ENCODE measurements at regions not wholly inside any gene's neighbourhood (a gene's known extent, or its start where the extent isn't known, plus 50 kb on each side); places are given as distances from the start of the nearest gene placed in this dataset.

DNA sequence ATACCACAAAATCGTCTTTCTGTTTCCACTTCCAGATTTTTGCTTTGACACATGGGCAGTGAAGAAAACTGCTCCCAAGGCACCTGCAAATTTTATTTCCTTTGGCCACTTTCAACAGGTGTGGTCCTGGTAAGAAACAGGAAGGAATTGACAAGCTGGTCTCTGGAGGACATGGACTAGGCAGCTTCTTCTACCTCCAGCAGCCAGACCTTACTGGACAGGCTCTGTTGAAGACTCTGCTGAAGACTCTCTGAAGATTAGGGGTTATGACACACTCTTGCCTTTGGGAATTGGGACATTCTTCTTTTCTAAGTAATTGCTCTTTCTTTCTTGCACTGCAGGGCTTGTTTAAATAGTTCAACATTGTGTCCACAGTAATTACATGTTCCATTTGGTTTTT is 147.7 kb upstream of the DCBLD2 start:
- H3K9me3 ChIP-seq (ENCODE audit: low read length), result no peaks in the 10 kb centered on the region
- H2AFZ ChIP-seq (ENCODE audit: low read length), result no peak overlapping the region
- TF ChIP-seq, protein P1, sequence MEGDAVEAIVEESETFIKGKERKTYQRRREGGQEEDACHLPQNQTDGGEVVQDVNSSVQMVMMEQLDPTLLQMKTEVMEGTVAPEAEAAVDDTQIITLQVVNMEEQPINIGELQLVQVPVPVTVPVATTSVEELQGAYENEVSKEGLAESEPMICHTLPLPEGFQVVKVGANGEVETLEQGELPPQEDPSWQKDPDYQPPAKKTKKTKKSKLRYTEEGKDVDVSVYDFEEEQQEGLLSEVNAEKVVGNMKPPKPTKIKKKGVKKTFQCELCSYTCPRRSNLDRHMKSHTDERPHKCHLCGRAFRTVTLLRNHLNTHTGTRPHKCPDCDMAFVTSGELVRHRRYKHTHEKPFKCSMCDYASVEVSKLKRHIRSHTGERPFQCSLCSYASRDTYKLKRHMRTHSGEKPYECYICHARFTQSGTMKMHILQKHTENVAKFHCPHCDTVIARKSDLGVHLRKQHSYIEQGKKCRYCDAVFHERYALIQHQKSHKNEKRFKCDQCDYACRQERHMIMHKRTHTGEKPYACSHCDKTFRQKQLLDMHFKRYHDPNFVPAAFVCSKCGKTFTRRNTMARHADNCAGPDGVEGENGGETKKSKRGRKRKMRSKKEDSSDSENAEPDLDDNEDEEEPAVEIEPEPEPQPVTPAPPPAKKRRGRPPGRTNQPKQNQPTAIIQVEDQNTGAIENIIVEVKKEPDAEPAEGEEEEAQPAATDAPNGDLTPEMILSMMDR (conservative IDR thresholded peaks at IDR 0.05; ENCODE audit: low read length), result no peak
- no peak for TF ChIP-seq EZH2phosphoT487 (IDR thresholded peaks at IDR 0.05; ENCODE audit: borderline replicate concordance, low read depth, low read length)
- H3K27ac ChIP-seq (ENCODE audit: low read depth, low read length, poor library complexity, severe bottlenecking), result no peak overlapping the region
- intact Hi-C loops (cut with micrococcal nuclease; ENCODE audit: unreplicated experiment), result no loop called here
- H4K20me1 ChIP-seq (ENCODE audit: insufficient read depth, low read length), result no peaks in the 10 kb centered on the region
- no peak overlapping the region for H3K4me3 ChIP-seq (ENCODE audit: low read depth, low read length, poor library complexity, severe bottlenecking)
- H3K4me2 ChIP-seq (ENCODE audit: low read length), result no peak overlapping the region
- no peaks in the 10 kb centered on the region for H3K36me3 ChIP-seq (ENCODE audit: insufficient read depth, low read length)
- ChIA-PET POLR2A (interaction anchor here (0.6 kb wide), 1 partner anchor 8 kb away, joined by 3 read pairs; no protein-coding TSS in a partner anchor), CTCF (ENCODE audit: unreplicated experiment) (no interaction called here)
- no peaks in the 10 kb centered on the region for H3K4me1 ChIP-seq (ENCODE audit: insufficient read depth, low read length, poor library complexity, severe bottlenecking)
- DNase-seq (ENCODE audit: low spot score), result no peak
- H3K79me2 ChIP-seq (ENCODE audit: insufficient read depth, low read depth, low read length), result no peaks in the 10 kb centered on the region
- no peaks in the 10 kb centered on the region for H3K9me2 ChIP-seq (ENCODE audit: insufficient read depth, low read length)
- no TSS peak for BruUV-seq (replicated peaks)

DNA sequence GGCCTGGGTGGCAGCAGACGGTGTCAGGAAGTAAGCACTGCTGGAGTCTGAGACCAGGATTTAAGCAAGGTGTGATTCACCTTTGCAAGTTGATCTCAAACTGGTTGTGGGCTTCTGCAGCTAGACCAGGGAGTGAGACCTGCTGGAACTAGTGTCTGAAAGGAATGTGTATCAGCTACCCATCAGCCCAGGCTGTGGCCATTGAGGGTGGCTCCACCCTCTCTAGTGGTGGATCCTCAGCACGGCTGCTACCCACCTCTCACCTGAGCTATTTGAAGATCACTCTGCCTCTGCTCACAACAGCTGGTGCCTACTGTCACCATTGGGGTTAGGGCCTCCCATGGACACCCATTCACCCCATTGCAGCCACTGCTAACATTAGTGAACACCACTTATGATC is 140.3 kb upstream of the DCBLD2 start:
- DNase-seq (ENCODE audit: low spot score), result no peak

DNA sequence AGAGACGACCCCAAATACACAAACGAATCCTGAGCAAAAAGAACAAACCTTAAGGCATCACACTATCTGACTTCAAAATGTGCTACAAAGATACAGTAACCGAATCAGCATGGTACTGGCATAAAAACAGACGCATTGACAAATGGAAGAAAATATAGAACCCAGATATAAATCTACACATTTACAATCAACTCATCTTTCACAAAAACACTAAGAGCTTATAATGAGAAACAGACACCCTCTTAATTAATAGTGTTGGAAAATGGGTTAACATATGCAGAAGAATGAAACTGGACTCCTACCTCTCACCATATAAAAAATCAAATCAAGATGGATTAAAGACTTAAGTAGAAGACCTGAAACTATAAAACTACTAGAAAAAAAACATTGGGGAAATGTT is 130.3 kb upstream of the DCBLD2 start:
- Histone ChIP-seq H3K79me2 (ENCODE audit: insufficient read depth, low read depth, low read length) (no peaks in the 10 kb centered on the region), H3K4me3 (ENCODE audit: low read depth, low read length, poor library complexity, severe bottlenecking) (no peak overlapping the region), H3K9me2 (ENCODE audit: insufficient read depth, low read length) (no peaks in the 10 kb centered on the region), H3K4me2 (ENCODE audit: low read length) (no peak overlapping the region), H3K27ac (ENCODE audit: low read depth, low read length, poor library complexity, severe bottlenecking) (no peak overlapping the region), H2AFZ (ENCODE audit: low read length) (no peak overlapping the region), H3K4me1 (ENCODE audit: insufficient read depth, low read length, poor library complexity, severe bottlenecking) (no peaks in the 10 kb centered on the region), H3K9me3 (ENCODE audit: low read length) (peaks cover 5% of the 10 kb centered on the region; the same call in 1 of the 2 replicates), H4K20me1 (ENCODE audit: insufficient read depth, low read length) (no peaks in the 10 kb centered on the region), H3K36me3 (ENCODE audit: insufficient read depth, low read length) (no peaks in the 10 kb centered on the region)
- CTCF ChIA-PET (ENCODE audit: unreplicated experiment), result no interaction called here
- TF ChIP-seq, protein P1 (conservative IDR thresholded peaks at IDR 0.05; ENCODE audit: low read length), result no peak
- no peak for TF ChIP-seq EZH2phosphoT487 (IDR thresholded peaks at IDR 0.05; ENCODE audit: borderline replicate concordance, low read depth, low read length)
- intact Hi-C loops (cut with micrococcal nuclease; ENCODE audit: unreplicated experiment), result no loop called here
- POLR2A ChIA-PET, result no interaction called here
- BruUV-seq (replicated peaks), result no TSS peak
- no peak for DNase-seq (ENCODE audit: low spot score)

More for the DNA sequence above, 140.3 kb upstream of the DCBLD2 start:
- Histone ChIP-seq H3K9me3 (ENCODE audit: low read length) (no peaks in the 10 kb centered on the region), H3K27ac (ENCODE audit: low read depth, low read length, poor library complexity, severe bottlenecking) (no peak overlapping the region), H4K20me1 (ENCODE audit: insufficient read depth, low read length) (no peaks in the 10 kb centered on the region), H2AFZ (ENCODE audit: low read length) (no peak overlapping the region), H3K4me3 (ENCODE audit: low read depth, low read length, poor library complexity, severe bottlenecking) (no peak overlapping the region), H3K36me3 (ENCODE audit: insufficient read depth, low read length) (no peaks in the 10 kb centered on the region), H3K9me2 (ENCODE audit: insufficient read depth, low read length) (no peaks in the 10 kb centered on the region), H3K4me1 (ENCODE audit: insufficient read depth, low read length, poor library complexity, severe bottlenecking) (no peaks in the 10 kb centered on the region), H3K4me2 (ENCODE audit: low read length) (no peak overlapping the region), H3K79me2 (ENCODE audit: insufficient read depth, low read depth, low read length) (no peaks in the 10 kb centered on the region)
- TF ChIP-seq, protein P1 (conservative IDR thresholded peaks at IDR 0.05; ENCODE audit: low read length), result no peak
- no peak for TF ChIP-seq EZH2phosphoT487 (IDR thresholded peaks at IDR 0.05; ENCODE audit: borderline replicate concordance, low read depth, low read length)
- ChIA-PET POLR2A (interaction anchor here (0.6 to 1.1 kb wide), 2 partner anchors 10 to 208 kb away, joined by 3 read pairs; no protein-coding TSS in a partner anchor), CTCF (ENCODE audit: unreplicated experiment) (no interaction called here)
- no TSS peak for BruUV-seq (replicated peaks)
- intact Hi-C loops (cut with micrococcal nuclease; ENCODE audit: unreplicated experiment), result no loop called here
